Liver (tissue), 3 donors: ENCODE measurements at regions not wholly inside any gene's neighbourhood (a gene's known extent, or its start where the extent isn't known, plus 50 kb on each side); places are given as distances from the start of the nearest gene placed in this dataset.

Experiments used
- RAD21 ChIP-seq, 2 donors: IDR thresholded peaks; 2 replicates each; pipeline ENCODE4 v1.6.1; 2016; ENCODE audit warnings: antibody characterized with exemption in 2 of 2, mild to moderate bottlenecking in 2 of 2
- TAF1 ChIP-seq: conservative IDR thresholded peaks from 2 replicates; pipeline ENCODE4 v1.6.1; 2016; ENCODE audit warnings: antibody characterized with exemption, mild to moderate bottlenecking
- YY1 ChIP-seq: IDR thresholded peaks from 2 replicates; pipeline ENCODE4 v1.6.1; 2016; ENCODE audit warnings: antibody characterized with exemption, mild to moderate bottlenecking
- TF ChIP-seq, protein P1 (sequence below): fragments of 150-350 bp; IDR thresholded peaks from 2 replicates; pipeline ENCODE4 v1.5.1; 2017; ENCODE audit warnings: improper control_type of control experiment, low read depth, low read length; ENCODE audit not compliant: missing input control
- TF ChIP-seq, protein P2 (sequence below): IDR thresholded peaks from 2 replicates; pipeline ENCODE4 v1.6.1; 2016; ENCODE audit warnings: antibody characterized with exemption
- TF ChIP-seq, protein P3 (sequence below): IDR thresholded peaks from 2 replicates; pipeline ENCODE4 v1.6.1; 2016; ENCODE audit warnings: antibody characterized with exemption, mild to moderate bottlenecking
- donor health status: healthy.
- donor health status: healthy.

DNA sequence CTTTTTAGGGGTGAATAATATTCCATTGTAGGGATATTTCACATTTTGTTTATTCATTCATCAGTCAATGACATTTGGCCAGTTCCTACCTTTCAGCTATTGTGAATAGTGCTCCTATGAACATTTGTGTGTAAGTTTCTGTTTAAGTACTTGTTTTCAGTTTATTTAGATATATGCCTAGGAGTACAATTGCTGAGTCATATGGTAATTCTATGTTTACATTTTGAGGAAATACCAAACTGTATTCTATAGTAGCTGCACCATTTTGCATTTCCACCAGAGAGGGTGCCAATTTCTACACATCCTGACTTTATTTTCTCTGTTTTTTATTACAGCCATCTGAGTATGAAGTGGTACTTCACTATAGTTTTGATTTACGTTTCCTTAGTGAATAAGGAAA lies 54.4 kb upstream of the ZNF236 start:
- TF ChIP-seq YY1 (no peak), RAD21 (IDR thresholded peaks at IDR 0.05) (no peak), TAF1 (no peak)
- TF ChIP-seq, protein P1, sequence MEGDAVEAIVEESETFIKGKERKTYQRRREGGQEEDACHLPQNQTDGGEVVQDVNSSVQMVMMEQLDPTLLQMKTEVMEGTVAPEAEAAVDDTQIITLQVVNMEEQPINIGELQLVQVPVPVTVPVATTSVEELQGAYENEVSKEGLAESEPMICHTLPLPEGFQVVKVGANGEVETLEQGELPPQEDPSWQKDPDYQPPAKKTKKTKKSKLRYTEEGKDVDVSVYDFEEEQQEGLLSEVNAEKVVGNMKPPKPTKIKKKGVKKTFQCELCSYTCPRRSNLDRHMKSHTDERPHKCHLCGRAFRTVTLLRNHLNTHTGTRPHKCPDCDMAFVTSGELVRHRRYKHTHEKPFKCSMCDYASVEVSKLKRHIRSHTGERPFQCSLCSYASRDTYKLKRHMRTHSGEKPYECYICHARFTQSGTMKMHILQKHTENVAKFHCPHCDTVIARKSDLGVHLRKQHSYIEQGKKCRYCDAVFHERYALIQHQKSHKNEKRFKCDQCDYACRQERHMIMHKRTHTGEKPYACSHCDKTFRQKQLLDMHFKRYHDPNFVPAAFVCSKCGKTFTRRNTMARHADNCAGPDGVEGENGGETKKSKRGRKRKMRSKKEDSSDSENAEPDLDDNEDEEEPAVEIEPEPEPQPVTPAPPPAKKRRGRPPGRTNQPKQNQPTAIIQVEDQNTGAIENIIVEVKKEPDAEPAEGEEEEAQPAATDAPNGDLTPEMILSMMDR = no peak
- TF ChIP-seq, protein P2, sequence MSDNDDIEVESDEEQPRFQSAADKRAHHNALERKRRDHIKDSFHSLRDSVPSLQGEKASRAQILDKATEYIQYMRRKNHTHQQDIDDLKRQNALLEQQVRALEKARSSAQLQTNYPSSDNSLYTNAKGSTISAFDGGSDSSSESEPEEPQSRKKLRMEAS = no peak
- TF ChIP-seq, protein P3, sequence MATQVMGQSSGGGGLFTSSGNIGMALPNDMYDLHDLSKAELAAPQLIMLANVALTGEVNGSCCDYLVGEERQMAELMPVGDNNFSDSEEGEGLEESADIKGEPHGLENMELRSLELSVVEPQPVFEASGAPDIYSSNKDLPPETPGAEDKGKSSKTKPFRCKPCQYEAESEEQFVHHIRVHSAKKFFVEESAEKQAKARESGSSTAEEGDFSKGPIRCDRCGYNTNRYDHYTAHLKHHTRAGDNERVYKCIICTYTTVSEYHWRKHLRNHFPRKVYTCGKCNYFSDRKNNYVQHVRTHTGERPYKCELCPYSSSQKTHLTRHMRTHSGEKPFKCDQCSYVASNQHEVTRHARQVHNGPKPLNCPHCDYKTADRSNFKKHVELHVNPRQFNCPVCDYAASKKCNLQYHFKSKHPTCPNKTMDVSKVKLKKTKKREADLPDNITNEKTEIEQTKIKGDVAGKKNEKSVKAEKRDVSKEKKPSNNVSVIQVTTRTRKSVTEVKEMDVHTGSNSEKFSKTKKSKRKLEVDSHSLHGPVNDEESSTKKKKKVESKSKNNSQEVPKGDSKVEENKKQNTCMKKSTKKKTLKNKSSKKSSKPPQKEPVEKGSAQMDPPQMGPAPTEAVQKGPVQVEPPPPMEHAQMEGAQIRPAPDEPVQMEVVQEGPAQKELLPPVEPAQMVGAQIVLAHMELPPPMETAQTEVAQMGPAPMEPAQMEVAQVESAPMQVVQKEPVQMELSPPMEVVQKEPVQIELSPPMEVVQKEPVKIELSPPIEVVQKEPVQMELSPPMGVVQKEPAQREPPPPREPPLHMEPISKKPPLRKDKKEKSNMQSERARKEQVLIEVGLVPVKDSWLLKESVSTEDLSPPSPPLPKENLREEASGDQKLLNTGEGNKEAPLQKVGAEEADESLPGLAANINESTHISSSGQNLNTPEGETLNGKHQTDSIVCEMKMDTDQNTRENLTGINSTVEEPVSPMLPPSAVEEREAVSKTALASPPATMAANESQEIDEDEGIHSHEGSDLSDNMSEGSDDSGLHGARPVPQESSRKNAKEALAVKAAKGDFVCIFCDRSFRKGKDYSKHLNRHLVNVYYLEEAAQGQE = no peak
